ENCODE measurements at regions not wholly inside any gene's neighbourhood (a gene's known extent, or its start where the extent isn't known, plus 50 kb on each side); places are given as distances from the start of the nearest gene placed in this dataset.

DNA sequence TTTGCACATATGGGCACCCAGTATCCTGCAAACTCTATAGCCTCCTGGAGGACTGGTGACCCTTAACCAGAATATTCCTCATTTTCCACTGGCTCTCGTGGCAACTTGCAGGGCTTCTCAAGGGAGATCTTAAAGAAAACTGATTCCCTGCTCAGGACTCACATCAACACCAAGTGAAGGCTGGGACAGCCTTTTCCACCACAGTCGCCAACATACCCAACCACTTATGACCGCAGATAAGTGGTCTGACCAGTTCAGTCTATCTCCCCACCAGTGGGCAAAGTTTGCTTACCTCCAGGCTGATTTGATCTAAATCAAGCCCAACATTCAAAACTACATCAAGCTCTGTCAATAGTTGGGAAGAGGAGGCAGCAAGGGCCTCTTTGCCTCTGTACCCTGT is 289.3 kb upstream of the GATB start:
- TF ChIP-seq POLR2AphosphoS5 (IDR thresholded peaks at IDR 0.05) (no peak), CTCF (IDR thresholded peaks at IDR 0.05) (no peak)
